Renal cortical epithelial cell (primary cell): ENCODE measurements at regions not wholly inside any gene's neighbourhood (a gene's known extent, or its start where the extent isn't known, plus 50 kb on each side); places are given as distances from the start of the nearest gene placed in this dataset.
A peak's percentile ranks its signal among the peaks of the same experiment; 100 is the strongest.

Experiments
- DNase-seq: peaks from one replicate; pipeline ENCODE4 v3.0.0-alpha.2; 2011; ENCODE audit warnings: low read depth

DNA sequence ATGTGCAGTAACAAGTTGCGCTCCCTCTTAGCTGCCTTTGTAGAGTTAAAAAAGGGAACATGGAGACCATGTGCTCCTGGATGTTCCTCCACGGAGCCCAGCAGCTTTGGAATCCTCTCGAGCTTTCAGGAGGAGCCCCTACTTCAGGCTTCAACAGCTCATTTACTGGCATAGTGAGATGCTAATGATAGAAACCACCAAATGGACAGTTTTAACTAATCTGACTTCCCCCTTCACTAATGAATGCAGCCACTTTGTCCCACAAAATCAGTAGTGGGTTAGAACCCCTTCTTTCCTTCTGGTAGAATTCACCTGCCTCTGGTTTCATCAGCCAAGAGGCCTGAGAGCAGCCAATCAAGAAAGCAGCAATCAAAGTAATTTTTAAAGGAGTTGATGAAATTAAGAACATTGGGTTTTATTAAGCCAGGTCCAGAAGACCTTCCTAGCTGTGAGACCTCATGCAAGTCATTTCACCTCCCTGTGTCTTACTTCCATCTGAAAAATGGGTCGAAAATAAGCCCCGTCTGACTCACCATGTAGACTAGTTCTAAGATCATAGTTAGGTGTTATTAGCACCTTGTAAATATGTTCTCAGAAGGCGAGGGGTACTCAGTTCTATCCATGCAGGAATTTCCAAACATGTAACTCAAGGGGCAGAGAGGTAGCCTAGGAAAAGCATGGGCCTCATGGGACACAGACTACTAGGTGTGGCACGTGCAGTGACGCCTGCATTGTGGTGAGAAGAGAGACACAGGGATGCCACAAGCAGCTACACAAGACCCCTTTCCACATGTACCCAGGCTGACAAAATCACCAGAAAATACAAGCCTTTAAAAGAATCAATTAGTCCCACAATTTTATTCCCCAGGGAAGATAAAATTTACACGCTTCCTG, 179.7 kb upstream of the LPP start:
- no peak for DNase-seq

DNA sequence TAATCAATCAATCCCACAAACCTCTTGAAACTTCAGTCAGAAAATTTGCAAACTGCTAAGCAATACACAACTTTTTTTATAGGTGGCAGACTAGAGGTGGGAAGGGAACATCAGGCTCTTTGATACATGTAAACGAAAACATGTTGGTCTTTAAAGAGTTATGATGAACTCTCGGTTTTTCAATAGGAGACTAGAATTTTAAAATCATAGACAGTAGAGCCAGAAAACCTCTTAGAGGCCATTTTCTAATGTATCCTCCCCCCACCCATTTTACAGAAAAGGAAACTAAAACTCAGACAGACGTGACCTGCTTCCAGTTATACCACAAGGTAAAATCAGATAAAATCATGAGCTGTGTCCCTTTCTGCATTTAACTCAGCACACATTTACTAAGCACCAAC, 179.1 kb upstream of the LPP start:
- DNase-seq, result no peak

- peak; percentile 90 for DNase-seq
Measured at GRCh38 chr3:187975561-187976364, 178.2 kb upstream of the LPP start.

DNA sequence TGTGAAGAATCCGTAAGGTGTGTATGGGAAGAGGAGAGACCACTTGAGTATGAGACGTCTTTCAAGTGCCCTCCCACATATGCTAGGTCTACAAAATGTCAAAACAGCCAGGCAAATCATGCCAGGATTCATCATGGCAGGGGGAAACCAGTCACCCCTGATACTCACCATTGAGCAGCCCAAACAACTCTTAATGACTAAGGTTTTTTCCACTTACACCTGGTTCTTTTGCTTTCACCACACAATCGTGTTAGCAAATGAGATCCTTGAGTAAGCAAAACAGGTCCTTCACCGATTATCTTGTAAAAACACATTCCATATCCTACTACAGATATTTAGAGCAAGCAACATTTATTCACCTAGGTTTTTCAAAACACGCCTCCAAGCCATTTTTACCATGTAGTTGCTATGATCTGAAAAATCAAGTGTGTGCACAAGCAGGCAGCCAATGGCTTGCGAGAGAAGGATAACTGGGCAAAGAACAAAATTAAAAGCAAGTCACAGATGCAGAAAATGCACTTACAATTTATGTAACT, 177.5 kb upstream of the LPP start:
- peak; percentile 55 for DNase-seq

DNA sequence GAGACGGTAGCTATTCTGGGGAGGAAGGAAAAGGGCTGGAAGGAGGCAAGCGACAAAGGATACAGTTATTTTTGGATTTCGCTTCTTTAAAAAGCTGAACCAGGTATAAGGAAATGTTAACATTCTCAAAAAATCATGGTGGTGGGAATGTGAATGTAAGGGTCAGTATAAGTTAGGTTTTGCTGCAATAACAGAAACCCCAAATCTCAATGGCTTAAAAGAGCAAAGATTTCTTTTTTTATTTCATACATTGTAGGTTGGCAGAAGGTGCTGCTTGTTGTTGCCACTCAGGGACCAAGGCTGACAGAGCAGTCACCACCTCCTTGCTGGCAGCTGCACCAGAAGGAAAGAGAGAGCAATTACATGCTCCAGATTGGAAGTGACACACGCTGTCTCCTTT, 176.3 kb upstream of the LPP start:
- DNase-seq, result no peak

DNA sequence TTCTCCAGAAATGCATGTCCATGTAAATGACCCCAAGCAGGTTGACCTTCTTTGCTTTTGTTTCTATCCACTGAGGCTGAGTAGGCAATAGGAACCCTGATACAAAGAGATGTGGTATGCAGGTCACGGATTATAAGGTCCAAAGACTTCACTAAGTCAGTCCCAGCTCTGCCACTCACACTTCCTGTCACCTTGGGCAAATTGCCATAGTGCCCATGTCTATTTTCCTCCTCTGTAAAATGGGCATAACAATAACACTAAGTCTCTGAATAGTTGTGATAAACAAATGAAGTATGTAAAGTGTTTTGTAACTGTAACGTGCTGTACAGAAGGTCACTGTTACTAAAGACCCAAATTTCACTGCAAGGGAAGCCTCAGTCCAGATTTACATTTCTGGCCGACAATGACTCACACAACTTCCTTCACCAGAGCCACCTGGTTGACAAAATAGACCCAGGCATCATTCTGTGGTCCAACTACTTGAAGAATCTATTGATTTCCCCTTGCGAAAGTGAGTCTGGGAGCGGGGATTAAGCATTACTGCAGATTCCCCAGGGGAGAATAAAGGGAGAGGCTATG, 175.4 kb upstream of the LPP start:
- DNase-seq, result peak; percentile 18

- DNase-seq, result no peak
Measured at GRCh38 chr3:187979564-187979963, 174.4 kb upstream of the LPP start.

GRCh38 chr3:187980861-187981260, 173.1 kb upstream of the LPP start:
- DNase-seq, result no peak

DNA sequence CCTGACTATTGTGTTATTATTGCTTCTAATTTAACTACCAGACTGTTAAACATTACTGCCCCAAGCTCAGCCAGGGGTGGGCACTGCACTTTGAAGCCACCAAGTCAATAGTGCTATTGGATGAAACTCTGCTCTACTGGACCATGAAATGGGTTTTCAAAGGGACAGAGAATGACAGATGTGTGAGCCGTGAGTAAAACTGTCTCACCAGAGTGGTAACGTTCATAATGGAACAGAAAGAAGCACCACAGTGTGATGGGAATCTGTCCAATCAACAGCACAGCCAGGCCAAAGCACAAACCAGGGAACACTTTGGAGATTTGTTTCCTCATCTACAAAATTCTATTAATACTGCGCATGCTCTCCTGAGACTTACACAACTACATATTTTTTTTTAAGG, 171.8 kb upstream of the LPP start:
- peak; percentile 48 for DNase-seq

- no peak for DNase-seq
Measured at GRCh38 chr3:187983484-187984124, 170.4 kb upstream of the LPP start.

- DNase-seq, result peak; percentile 33
Measured at GRCh38 chr3:187985647-187986046, 168.3 kb upstream of the LPP start.

DNA sequence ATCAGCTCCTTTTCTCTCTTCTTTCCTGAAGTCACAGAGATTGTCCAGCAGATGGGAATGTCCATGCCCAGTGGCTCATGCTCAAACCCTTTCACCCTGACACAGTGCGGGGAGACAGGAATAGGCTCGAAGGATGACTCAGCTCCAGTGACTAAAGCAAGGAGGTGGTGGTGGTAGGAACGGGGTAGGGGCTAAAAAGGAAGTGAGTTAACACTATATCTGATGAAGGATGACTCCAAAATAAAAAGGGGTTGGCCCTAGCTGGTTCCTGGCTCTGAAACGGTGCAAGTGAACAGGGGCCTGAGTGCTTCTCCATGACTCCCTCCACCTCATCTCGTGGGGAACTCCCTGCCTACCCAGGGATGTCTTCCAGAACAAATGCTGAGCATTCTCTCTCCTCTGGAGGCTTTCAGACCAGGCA, 167.4 kb upstream of the LPP start:
- DNase-seq, result peak; percentile 93

DNA sequence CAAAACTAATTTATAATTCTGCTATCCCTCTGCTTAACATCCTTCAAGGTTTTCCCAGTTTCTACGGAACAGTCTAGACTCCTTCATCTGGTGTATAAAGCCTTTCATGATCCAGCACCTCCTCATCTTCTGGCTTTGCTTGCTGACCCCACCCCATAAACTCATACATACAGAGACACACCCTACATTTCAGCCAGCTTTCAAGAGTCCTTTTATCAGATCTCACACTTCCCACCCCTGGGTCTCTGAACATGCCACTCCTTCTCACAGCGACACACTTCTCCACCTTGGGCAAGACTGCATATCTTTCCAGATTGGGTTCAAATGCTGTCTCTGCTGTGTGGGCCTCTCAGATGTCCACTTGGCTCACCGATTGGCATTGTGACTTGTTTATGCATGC, 166.8 kb upstream of the LPP start:
- DNase-seq, result no peak

GRCh38 chr3:187987924-187988323, 166.0 kb upstream of the LPP start:
- DNase-seq, result no peak

DNA sequence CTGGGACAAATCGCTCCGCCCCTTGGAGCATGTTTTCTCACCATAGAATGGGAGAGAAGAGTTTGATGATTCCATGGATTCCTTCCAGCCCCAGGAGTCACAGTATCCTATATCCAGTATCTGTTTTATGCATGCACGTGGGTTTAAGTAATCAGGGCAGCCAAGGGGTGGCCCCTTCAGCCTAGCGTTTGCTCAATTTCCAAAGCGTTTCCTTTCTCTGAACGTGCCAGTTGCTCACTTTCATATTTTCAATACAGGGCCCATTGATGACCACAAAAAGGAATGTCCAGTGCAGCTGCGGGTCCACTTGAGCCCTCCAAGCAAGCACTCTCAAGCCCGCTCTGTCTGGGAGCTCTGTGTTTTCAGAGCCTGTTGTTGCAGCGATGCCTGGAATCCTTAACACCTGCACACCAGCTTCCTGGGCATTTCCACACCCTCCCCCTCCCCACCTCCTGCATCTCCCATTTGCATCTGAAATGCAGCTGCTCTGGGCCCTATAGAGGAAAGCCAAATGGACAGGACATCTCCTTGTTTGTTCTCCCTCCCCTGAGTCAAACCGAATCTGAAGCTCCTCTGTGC, 164.3 kb upstream of the LPP start:
- DNase-seq, result no peak

DNA sequence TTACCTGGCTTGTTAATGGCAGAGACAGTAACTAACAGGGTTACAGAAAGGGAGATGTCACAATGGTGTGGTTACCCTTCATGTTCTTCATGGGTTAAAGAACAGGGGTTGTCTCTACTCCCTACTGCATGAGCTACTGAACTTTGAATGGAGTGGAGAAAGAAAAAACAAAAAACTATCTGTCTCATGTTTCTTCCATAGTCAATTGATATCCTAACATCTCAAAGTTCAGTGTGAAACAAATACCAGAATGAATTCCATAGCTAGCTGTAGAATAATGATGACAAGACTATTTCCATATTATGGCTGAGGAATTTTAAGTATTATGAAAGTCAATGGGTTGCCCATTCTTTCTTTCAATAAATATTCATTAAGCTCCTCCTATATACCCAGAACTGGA, 161.3 kb upstream of the LPP start:
- no peak for DNase-seq

DNA sequence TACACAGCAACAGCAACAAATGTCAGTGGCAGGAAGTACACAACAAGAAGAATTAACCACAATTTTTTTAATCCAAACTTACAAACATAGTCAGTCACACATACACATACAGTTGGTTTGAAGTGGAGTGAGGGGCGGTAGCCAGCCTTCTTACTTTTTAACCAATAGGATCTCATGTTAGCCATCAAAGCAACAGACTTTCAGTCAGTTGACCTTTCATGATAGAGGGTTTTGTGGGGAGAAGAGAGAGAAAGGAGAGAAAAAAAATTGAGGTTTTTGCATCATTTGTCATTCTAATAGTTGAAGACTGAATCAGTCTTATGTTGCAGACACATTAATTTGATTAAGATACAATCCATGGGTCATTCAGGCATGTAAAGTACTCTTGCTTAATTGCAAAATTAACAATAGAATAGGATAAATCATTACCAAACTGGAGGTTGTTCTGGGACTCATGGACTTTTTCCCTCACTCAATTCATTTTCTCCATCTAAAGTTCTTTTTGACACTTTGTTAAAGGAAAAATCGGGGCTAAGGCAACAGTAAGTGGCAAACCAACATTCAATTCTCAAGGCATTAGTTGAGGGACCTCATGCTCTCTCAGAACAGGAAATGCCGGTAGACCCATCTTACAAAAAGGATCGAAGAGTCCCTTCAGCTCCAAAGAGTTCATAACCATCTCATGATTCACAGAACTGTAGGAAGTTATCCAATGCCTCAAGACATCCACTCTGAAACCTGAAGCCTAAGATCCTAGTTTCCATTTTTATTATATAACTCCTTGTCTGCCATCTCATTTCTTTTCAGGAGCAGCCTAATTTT, 159.5 kb upstream of the LPP start:
- peak; percentile 96 for DNase-seq

DNA sequence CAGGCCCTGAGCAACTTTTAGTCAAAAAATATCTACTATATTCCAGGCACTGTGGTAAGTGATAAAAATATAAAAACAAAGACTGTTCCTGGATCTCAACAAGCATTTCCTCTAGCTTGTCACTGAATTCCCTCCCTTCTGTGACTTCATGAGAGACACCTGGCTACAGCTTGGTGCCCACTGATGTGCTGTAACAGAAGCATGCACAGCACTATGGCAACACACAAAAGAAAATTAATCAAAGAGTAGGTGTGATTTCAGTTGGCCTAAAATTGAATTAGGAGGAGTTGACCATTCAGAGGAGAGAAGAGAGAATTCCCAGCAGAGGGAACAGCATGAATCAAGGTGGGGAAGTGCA, 158.9 kb upstream of the LPP start:
- DNase-seq, result peak; percentile 26

- DNase-seq, result no peak
Measured at GRCh38 chr3:187995667-187996066, 158.3 kb upstream of the LPP start.

GRCh38 chr3:187996609-187997008, 157.3 kb upstream of the LPP start:
- no peak for DNase-seq

DNA sequence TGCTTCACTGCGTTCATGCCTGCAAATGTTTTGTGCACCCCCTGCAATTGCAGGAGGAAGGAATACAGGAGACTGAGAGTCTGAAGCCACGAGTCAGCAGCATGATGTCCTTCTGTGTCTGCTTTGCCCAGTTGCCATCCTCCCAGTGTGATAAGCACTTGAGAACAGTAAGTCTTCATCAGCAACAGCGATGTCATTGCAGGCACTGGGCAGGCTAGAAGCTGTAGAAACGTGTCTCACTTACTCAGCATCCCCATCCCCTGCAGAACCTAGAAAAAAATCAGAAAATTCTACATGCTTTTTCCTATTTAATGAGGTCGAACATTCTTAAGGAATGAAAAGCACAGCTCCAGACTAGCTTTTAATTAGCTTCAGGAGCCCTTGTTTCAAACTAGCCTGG, 156.5 kb upstream of the LPP start:
- DNase-seq, result peak; percentile 51
